ENCODE measurements at regions not wholly inside any gene's neighbourhood (a gene's known extent, or its start where the extent isn't known, plus 50 kb on each side); places are given as distances from the start of the nearest gene placed in this dataset.

GRCh38 chr3:193852901-193853300 is 259.9 kb downstream of the OPA1 start:
- Histone ChIP-seq H2AFZ (ENCODE audit: low read length) (peak overlapping the region; percentile 70; the same call in 1 of the 2 replicates), H3K9me2 (replicated peaks; ENCODE audit: low read depth, low read length) (no peaks in the 10 kb centered on the region), H3K4me3 (ENCODE audit: low read length, poor library complexity, severe bottlenecking) (peak overlapping the region; percentile 46), H3K4me1 (ENCODE audit: insufficient read depth, low read length, poor library complexity, severe bottlenecking) (peaks cover 41% of the 10 kb centered on the region), H3K9me3 (ENCODE audit: insufficient read depth, low read depth, low read length) (no peaks in the 10 kb centered on the region), H3K36me3 (ENCODE audit: insufficient read depth, low read length) (no peaks in the 10 kb centered on the region), H4K20me1 (ENCODE audit: insufficient read depth, low read length, poor library complexity, severe bottlenecking) (no peaks in the 10 kb centered on the region), H3K79me2 (ENCODE audit: insufficient read depth, low read length) (no peaks in the 10 kb centered on the region), H3K9ac (ENCODE audit: low read depth, low read length, poor library complexity, severe bottlenecking) (peak overlapping the region; percentile 56), H3K4me2 (ENCODE audit: low read depth, low read length, poor library complexity, severe bottlenecking) (peak overlapping the region; percentile 63), H3K27me3 (ENCODE audit: insufficient read depth, low read length, poor library complexity, severe bottlenecking) (no peaks in the 10 kb centered on the region), H3F3A (ENCODE audit: low read depth) (no peaks in the 10 kb centered on the region)
- TF ChIP-seq EZH2phosphoT487 (IDR thresholded peaks at IDR 0.05; ENCODE audit: borderline replicate concordance) (no peak), CTCF (conservative IDR thresholded peaks at IDR 0.05; ENCODE audit: low read length) (no peak)

GRCh38 chr3:193853511-193854219 is 260.7 kb downstream of the OPA1 start:
- H3K27me3 ChIP-seq (ENCODE audit: insufficient read depth, low read length, poor library complexity, severe bottlenecking), result no peaks in the 10 kb centered on the region
- H3K36me3 ChIP-seq (ENCODE audit: insufficient read depth, low read length), result no peaks in the 10 kb centered on the region
- H2AFZ ChIP-seq (ENCODE audit: low read length), result peak overlapping the region; percentile 70
- H3K4me1 ChIP-seq (ENCODE audit: insufficient read depth, low read length, poor library complexity, severe bottlenecking), result peaks cover 45% of the 10 kb centered on the region
- no peaks in the 10 kb centered on the region for H4K20me1 ChIP-seq (ENCODE audit: insufficient read depth, low read length, poor library complexity, severe bottlenecking)
- TF ChIP-seq EZH2phosphoT487 (IDR thresholded peaks at IDR 0.05; ENCODE audit: borderline replicate concordance) (no peak), CTCF (conservative IDR thresholded peaks at IDR 0.05; ENCODE audit: low read length) (no peak)
- H3F3A ChIP-seq (ENCODE audit: low read depth), result no peaks in the 10 kb centered on the region
- H3K4me2 ChIP-seq (ENCODE audit: low read depth, low read length, poor library complexity, severe bottlenecking), result peak overlapping the region; percentile 63
- no peaks in the 10 kb centered on the region for H3K9me3 ChIP-seq (ENCODE audit: insufficient read depth, low read depth, low read length)
- H3K79me2 ChIP-seq (ENCODE audit: insufficient read depth, low read length), result no peaks in the 10 kb centered on the region
- peak overlapping the region; percentile 56 for H3K9ac ChIP-seq (ENCODE audit: low read depth, low read length, poor library complexity, severe bottlenecking)
- H3K4me3 ChIP-seq (ENCODE audit: low read length, poor library complexity, severe bottlenecking), result peak overlapping the region; percentile 46
- H3K9me2 ChIP-seq (replicated peaks; ENCODE audit: low read depth, low read length), result no peaks in the 10 kb centered on the region

- Histone ChIP-seq H3K9me2 (replicated peaks; ENCODE audit: low read depth, low read length) (no peaks in the 10 kb centered on the region), H3K4me1 (ENCODE audit: insufficient read depth, low read length, poor library complexity, severe bottlenecking) (peaks cover 62% of the 10 kb centered on the region), H3K9me3 (ENCODE audit: insufficient read depth, low read depth, low read length) (no peaks in the 10 kb centered on the region)
Measured at GRCh38 chr3:193857996-193858395, 265.0 kb downstream of the OPA1 start.

More at GRCh38 chr3:193857996-193858395, 265.0 kb downstream of the OPA1 start:
- TF ChIP-seq EZH2phosphoT487 (IDR thresholded peaks at IDR 0.05; ENCODE audit: borderline replicate concordance) (no peak), CTCF (conservative IDR thresholded peaks at IDR 0.05; ENCODE audit: low read length) (no peak)
- Histone ChIP-seq H2AFZ (ENCODE audit: low read length) (no peak overlapping the region), H3K36me3 (ENCODE audit: insufficient read depth, low read length) (no peaks in the 10 kb centered on the region), H3K4me2 (ENCODE audit: low read depth, low read length, poor library complexity, severe bottlenecking) (peak overlapping the region; percentile 4), H3K27me3 (ENCODE audit: insufficient read depth, low read length, poor library complexity, severe bottlenecking) (no peaks in the 10 kb centered on the region), H3K4me3 (ENCODE audit: low read length, poor library complexity, severe bottlenecking) (no peak overlapping the region), H4K20me1 (ENCODE audit: insufficient read depth, low read length, poor library complexity, severe bottlenecking) (no peaks in the 10 kb centered on the region), H3F3A (ENCODE audit: low read depth) (no peaks in the 10 kb centered on the region), H3K9ac (ENCODE audit: low read depth, low read length, poor library complexity, severe bottlenecking) (no peak overlapping the region), H3K79me2 (ENCODE audit: insufficient read depth, low read length) (no peaks in the 10 kb centered on the region)
